ENCODE measurements at regions not wholly inside any gene's neighbourhood (a gene's known extent, or its start where the extent isn't known, plus 50 kb on each side); places are given as distances from the start of the nearest gene placed in this dataset.
"Not testable (repeated sequence)": the region's sequence is repeated elsewhere in the genome, so short reads cannot be mapped to it uniquely, and the experiment has no call there.

GRCh38 chr13:31394506-31394905 lies 194.7 kb downstream of the B3GLCT start (continued):
- TF ChIP-seq REST (IDR thresholded peaks at IDR 0.05) (no peak), NR2F2 (IDR thresholded peaks at IDR 0.05) (no peak)

GRCh38 chr13:31395090-31395489 lies 195.3 kb downstream of the B3GLCT start:
- no peaks in the 10 kb centered on the region for H3K4me1 ChIP-seq (ENCODE audit: control insufficient read depth in 4 of 4, insufficient read depth in 4 of 4, low read length in 3 of 4)
- H3K4me3 ChIP-seq (ENCODE audit: low read depth in 1 of 3, low read length in 3 of 3) = no peak overlapping the region
- H3K27me3 ChIP-seq (ENCODE audit: control insufficient read depth in 4 of 4, insufficient read depth in 4 of 4, low read length in 3 of 4) = no peaks in the 10 kb centered on the region
- no peak for DNase-seq (ENCODE audit: low spot score)
- H3K36me3 ChIP-seq (ENCODE audit: control insufficient read depth in 4 of 4, insufficient read depth in 3 of 4, low read depth in 1 of 4, low read length in 3 of 4) = no peaks in the 10 kb centered on the region
- no peak overlapping the region for H3K9ac ChIP-seq (ENCODE audit: low read depth in 1 of 2, low read length in 2 of 2)
- no peak for TF ChIP-seq JUND (IDR thresholded peaks at IDR 0.05)
- WGBS = 77% methylated on average over 3 of the region's 3 CpGs
- peaks cover 0 to 12% (median 4%) of the 10 kb centered on the region in 4 donors for H3K9me3 ChIP-seq (ENCODE audit: control insufficient read depth in 4 of 4, low read length in 3 of 4)
- no peak overlapping the region for H3K27ac ChIP-seq (ENCODE audit: low read depth in 1 of 2, low read length in 2 of 2)

GRCh38 chr13:31399690-31400089 lies 199.9 kb downstream of the B3GLCT start:
- TF ChIP-seq YY1 (IDR thresholded peaks at IDR 0.05) = no peak
- no peak for DNase-seq (ENCODE audit: low spot score)
- Histone ChIP-seq H3K27me3 (ENCODE audit: control insufficient read depth in 4 of 4, insufficient read depth in 4 of 4, low read length in 3 of 4) (peaks cover 0 to 3% (median 0%) of the 10 kb centered on the region in 4 donors), H3K27ac (ENCODE audit: low read depth in 1 of 2, low read length in 2 of 2) (no peak overlapping the region), H3K4me3 (ENCODE audit: low read depth in 1 of 3, low read length in 3 of 3) (no peak overlapping the region), H3K9me3 (ENCODE audit: control insufficient read depth in 4 of 4, low read length in 3 of 4) (peaks cover 0 to 12% (median 4%) of the 10 kb centered on the region in 4 donors), H3K9ac (ENCODE audit: low read depth in 1 of 2, low read length in 2 of 2) (no peak overlapping the region), H3K4me1 (ENCODE audit: control insufficient read depth in 4 of 4, insufficient read depth in 4 of 4, low read length in 3 of 4) (no peaks in the 10 kb centered on the region), H3K36me3 (ENCODE audit: control insufficient read depth in 4 of 4, insufficient read depth in 3 of 4, low read depth in 1 of 4, low read length in 3 of 4) (no peaks in the 10 kb centered on the region)

- H3K4me3 ChIP-seq (ENCODE audit: low read depth in 1 of 3, low read length in 3 of 3); H3K27ac ChIP-seq (ENCODE audit: low read depth in 1 of 2, low read length in 2 of 2); H3K4me1 ChIP-seq (ENCODE audit: control insufficient read depth in 4 of 4, insufficient read depth in 4 of 4, low read length in 3 of 4); H3K9me3 ChIP-seq (ENCODE audit: control insufficient read depth in 4 of 4, low read length in 3 of 4); H3K36me3 ChIP-seq (ENCODE audit: control insufficient read depth in 4 of 4, insufficient read depth in 3 of 4, low read depth in 1 of 4, low read length in 3 of 4); H3K27me3 ChIP-seq (ENCODE audit: control insufficient read depth in 4 of 4, insufficient read depth in 4 of 4, low read length in 3 of 4); H3K9ac ChIP-seq (ENCODE audit: low read depth in 1 of 2, low read length in 2 of 2); DNase-seq (ENCODE audit: low spot score): not testable (repeated sequence)
- 78% methylated on average over 4 of the region's 4 CpGs for WGBS
Measured at GRCh38 chr13:31403711-31404110, 203.9 kb downstream of the B3GLCT start.

GRCh38 chr13:31408927-31409326 lies 209.2 kb downstream of the B3GLCT start:
- H3K36me3 ChIP-seq (ENCODE audit: control insufficient read depth in 4 of 4, insufficient read depth in 3 of 4, low read depth in 1 of 4, low read length in 3 of 4) = no peaks in the 10 kb centered on the region
- no peak for DNase-seq (ENCODE audit: low spot score)
- H3K9me3 ChIP-seq (ENCODE audit: control insufficient read depth in 4 of 4, low read length in 3 of 4) = no peaks in the 10 kb centered on the region
- no peaks in the 10 kb centered on the region for H3K4me1 ChIP-seq (ENCODE audit: control insufficient read depth in 4 of 4, insufficient read depth in 4 of 4, low read length in 3 of 4)
- no peak overlapping the region for H3K9ac ChIP-seq (ENCODE audit: low read depth in 1 of 2, low read length in 2 of 2)
- TF ChIP-seq RAD21 (IDR thresholded peaks at IDR 0.05) = no peak
- TF ChIP-seq HNF4G (IDR thresholded peaks at IDR 0.05) = no peak
- TF ChIP-seq SP1 (IDR thresholded peaks at IDR 0.05) = no peak
- TF ChIP-seq FOXA1 (IDR thresholded peaks at IDR 0.05) = no peak
- TF ChIP-seq NR2F2 (IDR thresholded peaks at IDR 0.05) = no peak
- TF ChIP-seq HNF4A (conservative IDR thresholded peaks at IDR 0.05) = no peak
- TF ChIP-seq RXRA (IDR thresholded peaks at IDR 0.05) = no peak
- no peak for TF ChIP-seq GABPA (IDR thresholded peaks at IDR 0.05 in 1 of 2, conservative IDR thresholded peaks at IDR 0.05 in 1 of 2)
- no peak for TF ChIP-seq CTCF (IDR thresholded peaks at IDR 0.05; ENCODE audit: low read depth, low read length, missing input control)
- no peak for TF ChIP-seq ATF3 (IDR thresholded peaks at IDR 0.05)
- H3K27ac ChIP-seq (ENCODE audit: low read depth in 1 of 2, low read length in 2 of 2) = no peak overlapping the region
- no peaks in the 10 kb centered on the region for H3K27me3 ChIP-seq (ENCODE audit: control insufficient read depth in 4 of 4, insufficient read depth in 4 of 4, low read length in 3 of 4)
- whole genome bisulfite sequencing = 68% methylated on average over 1 of the region's 1 CpG
- no peak overlapping the region for H3K4me3 ChIP-seq (ENCODE audit: low read depth in 1 of 3, low read length in 3 of 3)
